ENCODE measurements at regions not wholly inside any gene's neighbourhood (a gene's known extent, or its start where the extent isn't known, plus 50 kb on each side); places are given as distances from the start of the nearest gene placed in this dataset.

- no peak overlapping the region for H3K4me3 ChIP-seq
- ATAC-seq (no peak), DNase-seq (no peak)
- H3K4me1 ChIP-seq: no peaks in the 10 kb centered on the region
- H3K27ac ChIP-seq: no peak overlapping the region
- no peaks in the 10 kb centered on the region for H3K36me3 ChIP-seq
- no peaks in the 10 kb centered on the region for H3K9me3 ChIP-seq
- intact Hi-C loops (cut with DNase I): no loop called here
- TF ChIP-seq CTCF (IDR thresholded peaks at IDR 0.05) (no peak), POLR2A (IDR thresholded peaks at IDR 0.05) (no peak)
- H3K27me3 ChIP-seq: no peaks in the 10 kb centered on the region
- WGBS, 4 donors: 81 to 87% (median 84%) methylated on average over 4 of the region's 4 CpGs
Observed at GRCh38 chr6:93139408-93140081, 279.8 kb downstream of the EPHA7 start.

GRCh38 chr6:93136111-93136510 lies 283.2 kb downstream of the EPHA7 start:
- 86 to 95% (median 94%) methylated on average over 2 of the region's 2 CpGs for WGBS, 4 donors

DNA sequence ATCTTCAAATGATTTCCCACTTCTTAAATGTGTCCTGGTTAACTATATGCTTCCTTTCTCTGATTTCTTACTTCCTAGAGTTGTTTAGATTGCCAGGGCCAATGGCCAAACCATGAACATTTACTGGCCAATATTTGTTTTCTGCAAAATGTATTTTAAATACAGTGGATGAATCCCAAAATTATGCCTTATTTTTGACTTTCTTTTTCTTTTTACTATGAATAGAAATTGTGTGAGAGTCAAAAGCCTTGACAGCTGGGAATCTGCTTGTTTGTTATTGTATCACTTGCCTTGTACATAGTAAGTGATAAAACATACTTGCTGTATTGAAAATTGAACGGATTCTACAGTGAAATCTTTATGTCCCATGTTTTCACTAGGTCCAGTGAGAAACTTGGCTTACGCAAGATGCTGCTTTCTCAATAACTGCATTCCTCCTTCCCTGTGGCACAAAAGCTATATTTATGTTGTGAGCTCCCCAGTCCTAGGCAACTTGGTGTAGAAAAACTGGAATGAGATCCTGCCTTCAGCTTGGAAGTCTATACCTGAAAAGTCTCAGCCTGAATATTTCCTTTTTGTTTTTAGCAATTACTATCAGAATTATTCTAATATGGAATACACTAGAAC lies 295.2 kb downstream of the EPHA7 start:
- no peak overlapping the region for H3K4me3 ChIP-seq
- TF ChIP-seq POLR2A (IDR thresholded peaks at IDR 0.05): no peak
- TF ChIP-seq CTCF (IDR thresholded peaks at IDR 0.05): no peak
- H3K9me3 ChIP-seq: peaks cover 0 to 11% (median 0%) of the 10 kb centered on the region in 12 donors
- ATAC-seq (no peak), DNase-seq (no peak)
- H3K27ac ChIP-seq: no peak overlapping the region
- H3K4me1 ChIP-seq: no peaks in the 10 kb centered on the region
- no peaks in the 10 kb centered on the region for H3K36me3 ChIP-seq
- no peaks in the 10 kb centered on the region for H3K27me3 ChIP-seq
- 50 to 77% (median 58%) methylated on average over 2 of the region's 2 CpGs for WGBS, 4 donors
- intact Hi-C loops (cut with DNase I): no loop called here

More at GRCh38 chr6:93136111-93136510, 283.2 kb downstream of the EPHA7 start:
- H3K36me3 ChIP-seq: no peaks in the 10 kb centered on the region
- ATAC-seq: no peak
- H3K4me3 ChIP-seq: no peak overlapping the region
- no peak overlapping the region for H3K27ac ChIP-seq
- TF ChIP-seq CTCF (IDR thresholded peaks at IDR 0.05) (no peak), POLR2A (IDR thresholded peaks at IDR 0.05) (no peak)
- intact Hi-C loops (cut with DNase I): no loop called here
- no peaks in the 10 kb centered on the region for H3K27me3 ChIP-seq
- no peak for DNase-seq
- no peaks in the 10 kb centered on the region for H3K9me3 ChIP-seq
- H3K4me1 ChIP-seq: no peaks in the 10 kb centered on the region

GRCh38 chr6:93123585-93123984 lies 295.8 kb downstream of the EPHA7 start:
- ATAC-seq: no peak
- intact Hi-C loops (cut with DNase I): no loop called here
- Histone ChIP-seq H3K27ac (no peak overlapping the region), H3K27me3 (no peaks in the 10 kb centered on the region), H3K9me3 (peaks cover 0 to 11% (median 0%) of the 10 kb centered on the region in 12 donors), H3K36me3 (no peaks in the 10 kb centered on the region), H3K4me3 (no peak overlapping the region), H3K4me1 (no peaks in the 10 kb centered on the region)
- DNase-seq: no peak
- WGBS, 4 donors: 71 to 87% (median 77%) methylated on average over 2 of the region's 2 CpGs
- no peak for TF ChIP-seq CTCF (IDR thresholded peaks at IDR 0.05)
- TF ChIP-seq POLR2A (IDR thresholded peaks at IDR 0.05): no peak
